Fibroblast of lung (primary cell): ENCODE measurements at regions not wholly inside any gene's neighbourhood (a gene's known extent, or its start where the extent isn't known, plus 50 kb on each side); places are given as distances from the start of the nearest gene placed in this dataset.

Source experiments
- CTCF ChIP-seq, 2 donors: IDR thresholded peaks in 1 of 2; conservative IDR thresholded peaks in 1 of 2; 1 replicate in 1 of 2; 2 replicates in 1 of 2; pipeline ENCODE4 v1.5.1; 2011 to 2012; ENCODE audit warnings: low read length in 2 of 2, control low read depth in 1 of 2, inconsistent platforms in 1 of 2, low read depth in 1 of 2, mild to moderate bottlenecking in 1 of 2
- EZH2 ChIP-seq: IDR thresholded peaks from 2 replicates; pipeline ENCODE4 v1.5.1; 2012; ENCODE audit warnings: low read length, control low read depth, mild to moderate bottlenecking; ENCODE audit errors: missing control alignments

GRCh38 chr4:19983072-19983471 is 268.6 kb upstream of the SLIT2 start:
- TF ChIP-seq EZH2 = no peak
- TF ChIP-seq CTCF (conservative IDR thresholded peaks at IDR 0.05 in 1 of 2, IDR thresholded peaks at IDR 0.05 in 1 of 2; ENCODE audit: low read depth in 1 of 2, low read length in 2 of 2) = no peak
